Heart right ventricle (tissue), 16 donors: ENCODE measurements at regions not wholly inside any gene's neighbourhood (a gene's known extent, or its start where the extent isn't known, plus 50 kb on each side); places are given as distances from the start of the nearest gene placed in this dataset.
"Not testable (repeated sequence)": the region's sequence is repeated elsewhere in the genome, so short reads cannot be mapped to it uniquely, and the experiment has no call there.

Experiments
- ATAC-seq, 8 donors: fragments of 200-7000 bp; cut with Tn5 transposase; one replicate each; pipeline ENCODE4 v1.9.1; 2020; ENCODE audit warnings: mild to moderate bottlenecking in 8 of 8, moderate library complexity in 8 of 8, moderate number of reproducible peaks in 1 of 8
- DNase-seq, 2 donors: peaks; one replicate each; pipeline ENCODE4 v3.0.0-alpha.2; 2020
- H3K27ac ChIP-seq, 10 donors: fragments of 200-600 bp; sonication (generic) in 2 of 10; one replicate each; pipeline versions ENCODE4 v1.5.0 to v1.8.0; 2020 to 2022; ENCODE audit warnings: mild to moderate bottlenecking in 3 of 10
- H3K27me3 ChIP-seq, 7 donors: fragments of 200-600 bp; one replicate each; pipeline ENCODE4 v1.8.0; 2021 to 2022; ENCODE audit warnings: mild to moderate bottlenecking in 2 of 7
- H3K36me3 ChIP-seq, 9 donors: fragments of 200-600 bp; sonication (generic) in 1 of 9; one replicate each; pipeline versions ENCODE4 v1.5.0 to v1.8.0; 2020 to 2022; ENCODE audit warnings: mild to moderate bottlenecking in 2 of 9
- H3K4me1 ChIP-seq, 9 donors: fragments of 200-600 bp; sonication (generic) in 1 of 9; one replicate each; pipeline versions ENCODE4 v1.5.0 to v1.8.0; 2020 to 2022; ENCODE audit warnings: mild to moderate bottlenecking in 4 of 9
- H3K4me3 ChIP-seq, 10 donors: fragments of 200-600 bp; sonication (generic) in 2 of 10; one replicate each; pipeline versions ENCODE4 v1.5.0 to v1.8.0; 2020 to 2022; ENCODE audit warnings: mild to moderate bottlenecking in 7 of 10, moderate library complexity in 2 of 10
- H3K9me3 ChIP-seq, 11 donors: fragments of 200-600 bp in 10 of 11; sonication (generic) in 2 of 11; one replicate each; pipeline versions ENCODE4 v1.5.0 to v1.8.0; 2013 to 2022; ENCODE audit warnings: mild to moderate bottlenecking in 2 of 11, control low read depth in 1 of 11, moderate library complexity in 1 of 11
- WGBS, 2 donors: extraction: QIAGEN DNeasy Blood & Tissue Kit; methylation state at CpG; one replicate each; pipeline ENCODE4 v1.1.7; 2013; ENCODE audit warnings: inconsistent platforms in 1 of 2; 5-methylcytosine and 5-hydroxymethylcytosine counted together
- intact Hi-C, 10 donors: fragments of 100-400 bp; cut with DNase I; formaldehyde crosslinking; loops; one replicate each; pipeline versions ENCODE4 v1.11.1 to v1.14.2; 2022
- TF ChIP-seq, protein P1 (sequence below), 9 donors: fragments of 200-600 bp; sonication (generic) in 2 of 9; IDR thresholded peaks; one replicate each; pipeline versions ENCODE4 v1.5.0 to v1.8.0; 2021 to 2022; ENCODE audit warnings: antibody characterized with exemption in 9 of 9, mild to moderate bottlenecking in 5 of 9, moderate library complexity in 1 of 9
- donor health status: Arrhythmogenic right ventricular cardiomyopathy.
- donor health status: ischemic (EF 13 %, LVEDD 7.1; RV severe dilation, severe dysfunction).
- donor health status: healthy with polysubstance abuse.
- donor health status: DM: no; HTN: yes; CAD: no.
- donor health status: DM: no; HTN: no; CAD: no.
- donor health status: ischemic (EF 25% LVEDD 6.9; RV normal size, moderate dysfunction).
- donor health status: ischemic (EF 25% LVEDD 5.7; RV mildly dilated, moderate dysfunction).
- donor health status: healthy.
- donor health status: DM: yes; HTN: yes; CAD: no.
- donor health status: Ischemic cardiomyopathy.
- donor health status: ischemic (EF 35%, LVEDD 5.7; RV mildly dilated, moderate dysfunction).
- donor health status: nonischemic (EF 11% LVEDD 7.7; RV severe dilation, severe dysfunction).
- donor health status: DM: yes; HTN: yes; CAD: no.
- donor health status: PGD.
- donor health status: ischemic (EF 29% LVEDD 5.4; RV normal size, mild dysfunction).
- donor health status: nonischemic (EF 23%, LVEDD 6.1; RV moderate dilation, normal function).

DNA sequence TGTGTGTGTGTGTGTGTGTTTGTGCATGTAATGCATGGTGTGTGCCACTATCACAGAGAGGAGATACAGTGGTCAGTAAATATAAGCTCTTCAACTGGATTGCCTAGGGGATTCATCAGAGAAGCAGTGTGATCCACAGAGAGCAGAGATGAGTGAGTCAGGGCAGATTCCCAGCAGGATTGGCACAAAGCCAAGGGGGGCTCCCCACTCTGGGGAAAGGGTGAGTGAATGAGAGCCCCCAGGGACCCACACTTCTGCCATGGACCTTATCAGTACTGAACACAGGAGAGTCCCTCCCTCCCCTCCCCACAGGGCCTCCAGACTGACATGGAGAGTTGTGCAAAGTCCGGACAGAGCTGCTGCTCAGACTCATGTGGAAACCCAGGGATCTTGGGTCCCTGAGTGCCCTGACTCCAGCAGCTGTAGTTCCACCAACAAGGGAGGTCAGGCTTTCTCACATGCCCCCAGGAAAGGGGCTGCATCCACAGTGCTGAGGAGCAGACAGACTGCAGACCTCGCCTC is 748.8 kb downstream of the NR4A2 start:
- Histone ChIP-seq H3K4me1 (no peaks in the 10 kb centered on the region), H3K27me3 (no peaks in the 10 kb centered on the region), H3K27ac (no peak overlapping the region), H3K36me3 (no peaks in the 10 kb centered on the region), H3K4me3 (no peak overlapping the region), H3K9me3 (peaks cover 0 to 28% (median 6%) of the 10 kb centered on the region in 11 donors)
- DNase-seq (no peak), ATAC-seq (peak in 1 of 8 donors; percentile 35)
- WGBS, 2 donors = 63 to 78% methylated on average over 2 of the region's 2 CpGs
- TF ChIP-seq, protein P1, sequence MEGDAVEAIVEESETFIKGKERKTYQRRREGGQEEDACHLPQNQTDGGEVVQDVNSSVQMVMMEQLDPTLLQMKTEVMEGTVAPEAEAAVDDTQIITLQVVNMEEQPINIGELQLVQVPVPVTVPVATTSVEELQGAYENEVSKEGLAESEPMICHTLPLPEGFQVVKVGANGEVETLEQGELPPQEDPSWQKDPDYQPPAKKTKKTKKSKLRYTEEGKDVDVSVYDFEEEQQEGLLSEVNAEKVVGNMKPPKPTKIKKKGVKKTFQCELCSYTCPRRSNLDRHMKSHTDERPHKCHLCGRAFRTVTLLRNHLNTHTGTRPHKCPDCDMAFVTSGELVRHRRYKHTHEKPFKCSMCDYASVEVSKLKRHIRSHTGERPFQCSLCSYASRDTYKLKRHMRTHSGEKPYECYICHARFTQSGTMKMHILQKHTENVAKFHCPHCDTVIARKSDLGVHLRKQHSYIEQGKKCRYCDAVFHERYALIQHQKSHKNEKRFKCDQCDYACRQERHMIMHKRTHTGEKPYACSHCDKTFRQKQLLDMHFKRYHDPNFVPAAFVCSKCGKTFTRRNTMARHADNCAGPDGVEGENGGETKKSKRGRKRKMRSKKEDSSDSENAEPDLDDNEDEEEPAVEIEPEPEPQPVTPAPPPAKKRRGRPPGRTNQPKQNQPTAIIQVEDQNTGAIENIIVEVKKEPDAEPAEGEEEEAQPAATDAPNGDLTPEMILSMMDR (IDR thresholded peaks at IDR 0.05) = no peak
- intact Hi-C loops = no loop called here

DNA sequence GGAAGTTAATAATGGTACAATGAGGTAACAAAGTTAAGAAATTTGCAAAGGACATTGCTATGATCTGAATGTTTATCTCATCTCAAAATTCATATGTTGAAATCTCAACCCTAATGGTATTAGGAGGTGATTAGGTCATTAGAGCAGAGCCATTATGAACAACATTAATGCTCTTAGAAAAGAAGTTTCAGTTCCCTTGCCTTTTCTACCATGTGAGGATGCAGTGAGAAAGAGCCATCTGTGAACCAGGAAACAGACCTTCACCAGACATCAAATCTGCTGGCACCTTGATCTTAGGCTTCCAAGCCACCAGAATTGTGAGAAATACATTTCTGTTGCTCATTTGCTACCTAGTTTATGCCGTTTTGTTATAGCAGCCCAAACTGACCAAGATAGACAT is 757.6 kb downstream of the NR4A2 start:
- TF ChIP-seq, protein P1 (IDR thresholded peaks at IDR 0.05) = no peak
- intact Hi-C loops = no loop called here
- H3K27ac ChIP-seq = no peak overlapping the region
- 78 to 84% methylated on average over 1 of the region's 1 CpG for WGBS, 2 donors
- H3K4me3 ChIP-seq = no peak overlapping the region
- no peak for DNase-seq
- no peaks in the 10 kb centered on the region for H3K4me1 ChIP-seq
- peaks cover 0 to 25% (median 0%) of the 10 kb centered on the region in 11 donors for H3K9me3 ChIP-seq
- no peak for ATAC-seq
- no peaks in the 10 kb centered on the region for H3K27me3 ChIP-seq
- no peaks in the 10 kb centered on the region for H3K36me3 ChIP-seq

DNA sequence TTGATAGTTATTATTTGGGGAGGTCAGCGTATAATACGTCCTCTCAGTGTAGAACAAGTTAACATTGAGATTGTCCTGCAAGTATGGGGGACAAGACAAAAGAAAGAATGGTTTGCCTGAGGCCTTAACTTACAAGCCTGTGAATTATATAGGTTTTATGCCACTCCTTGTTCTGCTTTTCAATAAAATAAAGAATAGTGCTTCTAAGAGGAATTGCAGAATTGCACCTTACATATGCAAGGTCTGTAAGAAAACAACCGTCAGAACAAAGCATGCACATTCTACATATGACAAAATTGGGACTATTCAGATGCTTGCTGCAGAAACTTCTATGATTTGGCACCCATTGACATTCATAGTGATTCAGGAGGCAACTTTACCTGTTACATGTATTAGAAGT is 785.0 kb downstream of the NR4A2 start:
- TF ChIP-seq, protein P1 (IDR thresholded peaks at IDR 0.05) = no peak
- H3K27me3 ChIP-seq = no peaks in the 10 kb centered on the region
- H3K4me3 ChIP-seq = peak overlapping the region in 2 of 10 donors; percentile 37 to 52
- ATAC-seq = no peak
- no peaks in the 10 kb centered on the region for H3K4me1 ChIP-seq
- H3K9me3 ChIP-seq = no peaks in the 10 kb centered on the region
- intact Hi-C loops = no loop called here
- DNase-seq = no peak
- no peaks in the 10 kb centered on the region for H3K36me3 ChIP-seq
- no peak overlapping the region for H3K27ac ChIP-seq
- 87 to 88% methylated on average over 3 of the region's 3 CpGs for WGBS, 2 donors

DNA sequence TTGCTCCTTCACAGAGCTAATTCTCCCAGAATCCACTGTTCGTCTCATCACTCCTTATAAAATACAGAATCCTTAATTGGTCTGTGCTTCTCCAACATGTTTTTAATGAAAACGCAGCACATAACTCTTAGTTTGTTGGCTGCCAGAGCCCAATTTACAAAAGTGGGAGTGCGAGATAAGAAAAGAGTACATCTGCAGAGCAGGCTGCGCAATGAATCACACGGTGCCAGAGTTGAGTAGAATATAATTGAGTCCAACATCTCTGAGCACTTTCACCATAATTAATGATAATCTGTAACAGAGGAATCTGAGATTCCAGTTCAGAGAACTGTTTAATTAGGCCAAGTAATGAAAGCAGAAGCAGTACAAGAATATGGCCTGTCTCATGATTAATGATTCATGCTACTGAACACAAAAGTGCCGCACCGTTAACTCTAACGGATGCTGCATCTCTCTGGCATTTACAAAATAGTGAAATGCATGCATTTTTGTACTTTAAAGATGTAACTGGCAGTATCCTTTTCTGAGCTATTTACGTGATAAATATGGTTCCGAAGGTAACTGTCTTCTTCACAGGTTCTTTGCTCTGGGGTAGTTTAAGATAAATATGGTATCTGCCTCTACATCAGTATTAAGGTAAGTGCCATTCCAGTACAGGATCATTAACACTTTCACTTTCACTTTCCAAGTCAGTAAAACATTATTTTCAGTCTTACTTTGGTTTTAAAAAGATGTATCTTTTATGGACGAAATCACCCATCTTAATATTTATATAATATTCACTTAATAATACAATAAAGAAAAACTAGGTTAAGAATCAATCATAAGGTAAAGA is 785.6 kb downstream of the NR4A2 start:
- TF ChIP-seq, protein P1 (IDR thresholded peaks at IDR 0.05) = no peak
- H3K4me3 ChIP-seq = peak overlapping the region in 8 of 10 donors; percentile 6 to 52 (median 32)
- intact Hi-C loops = no loop called here
- ATAC-seq = no peak
- DNase-seq = no peak
- H3K27ac ChIP-seq = no peak overlapping the region
- H3K27me3 ChIP-seq = no peaks in the 10 kb centered on the region
- no peaks in the 10 kb centered on the region for H3K9me3 ChIP-seq
- H3K36me3 ChIP-seq = no peaks in the 10 kb centered on the region
- H3K4me1 ChIP-seq = no peaks in the 10 kb centered on the region
- 68 to 73% methylated on average over 11 of the region's 11 CpGs for WGBS, 2 donors

DNA sequence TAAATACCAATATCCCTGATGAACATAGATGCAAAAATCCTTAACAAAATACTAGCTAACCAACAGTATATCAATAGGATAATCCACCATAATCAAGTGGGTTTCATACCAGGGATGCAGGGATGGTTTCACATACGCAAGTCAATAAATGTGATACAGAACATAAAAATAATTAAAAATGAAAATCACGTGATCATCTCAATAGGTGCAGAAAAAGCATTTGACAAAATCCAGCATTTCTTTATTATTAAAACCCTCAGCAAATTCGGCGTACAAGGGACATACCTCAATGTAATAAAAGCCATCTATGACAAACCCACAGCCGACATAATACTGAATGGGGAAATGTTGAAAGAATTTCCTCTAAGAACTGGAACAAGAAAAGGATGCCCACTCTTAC is 793.5 kb downstream of the NR4A2 start:
- H3K27me3 ChIP-seq, H3K36me3 ChIP-seq, H3K27ac ChIP-seq, H3K4me3 ChIP-seq, intact Hi-C loops, H3K4me1 ChIP-seq, DNase-seq, ATAC-seq: not testable (repeated sequence)
- WGBS, 2 donors = 89 to 90% methylated on average over 5 of the region's 5 CpGs
- H3K9me3 ChIP-seq = peaks cover 0 to 18% (median 0%) of the 10 kb centered on the region in 11 donors
